Endothelial cell of umbilical vein (primary cell): ENCODE measurements at regions not wholly inside any gene's neighbourhood (a gene's known extent, or its start where the extent isn't known, plus 50 kb on each side); places are given as distances from the start of the nearest gene placed in this dataset.

Experiments
- BruUV-seq: library from RNA; stranded (reverse); fragments of 400-500 nt; replicated peaks from 2 replicates; lab custom pipeline; 2021; lab: Mats Ljungman, UMichigan
- CTCF ChIA-PET: fragments of 300-600, 350-600 bp; sonication (Branson Sonifier 250); formaldehyde crosslinking; loops from one replicate; lab custom pipeline; 2021; ENCODE audit warnings: antibody characterized with exemption, inconsistent platforms; lab: Charles Lee
- POLR2A ChIA-PET: fragments of 300-600, 350-600 bp; sonication (Branson Sonifier 250); formaldehyde crosslinking; loops from one replicate; lab custom pipeline; 2021; ENCODE audit warnings: antibody characterized with exemption, inconsistent platforms; lab: Charles Lee
- DNase-seq: peaks from one replicate; pipeline ENCODE4 v3.0.0-alpha.2; 2011; ENCODE audit warnings: low read depth, low spot score
- FAIRE-seq: peaks from 2 replicates; lab custom pipeline; 2011; peaks lifted over from hg19 to GRCh38; lab: Jason Lieb, UNC
- H2AFZ ChIP-seq: 2 replicates; pipeline ENCODE4 v1.6.0; 2012; ENCODE audit warnings: low read depth, low read length, control low read depth, inconsistent platforms
- H3K27ac ChIP-seq: 2 replicates; pipeline ENCODE4 v1.5.1; 2011; ENCODE audit warnings: low read depth, mild to moderate bottlenecking, control low read depth, low read length, moderate library complexity; ENCODE audit not compliant: insufficient read depth
- H3K27me3 ChIP-seq, 2 experiments: 2 replicates each; pipeline versions ENCODE4 v1.6.0 to v1.6.1; 2011; ENCODE audit warnings: low read length in 2 of 2, mixed read lengths in 1 of 2; ENCODE audit not compliant: control insufficient read depth in 2 of 2, insufficient read depth in 2 of 2
- H3K36me3 ChIP-seq, 2 experiments: 2 replicates in 1 of 2; 3 replicates in 1 of 2; pipeline ENCODE4 v1.5.1; 2011; ENCODE audit warnings: low read length in 2 of 2, mild to moderate bottlenecking in 1 of 2, moderate library complexity in 1 of 2; ENCODE audit not compliant: control insufficient read depth in 2 of 2, insufficient read depth in 2 of 2; ENCODE audit errors: extremely low read depth in 1 of 2
- H3K4me1 ChIP-seq: 3 replicates; pipeline ENCODE4 v1.5.1; 2011; ENCODE audit warnings: mild to moderate bottlenecking, low read length; ENCODE audit not compliant: control insufficient read depth, insufficient read depth; ENCODE audit errors: extremely low read depth
- H3K4me2 ChIP-seq: 2 replicates; pipeline ENCODE4 v1.6.1; 2011; ENCODE audit warnings: low read length, control low read depth, mixed read lengths; ENCODE audit not compliant: insufficient read depth
- H3K4me3 ChIP-seq, 3 experiments: fragments of 200-600 bp in 1 of 3; sonication (generic), shearing (Covaris generic) in 1 of 3; replicated peaks in 1 of 3; 2 replicates each; pipeline ENCODE4 v1.5.1; 2011 to 2016; ENCODE audit warnings: control low read depth in 3 of 3, low read length in 3 of 3, mild to moderate bottlenecking in 2 of 3, inconsistent platforms in 1 of 3, low read depth in 1 of 3, moderate library complexity in 1 of 3; ENCODE audit not compliant: insufficient read depth in 1 of 3
- H3K79me2 ChIP-seq: 2 replicates; pipeline ENCODE4 v1.6.0; 2012; ENCODE audit warnings: low read length, inconsistent platforms; ENCODE audit not compliant: control insufficient read depth, insufficient read depth
- H3K9ac ChIP-seq: replicated peaks from 2 replicates; pipeline ENCODE3; 2011; ENCODE audit warnings: low read length, control low read depth; ENCODE audit not compliant: insufficient read depth; ENCODE audit errors: extremely low read depth
- H3K9me1 ChIP-seq: replicated peaks from 3 replicates; pipeline ENCODE4 v1.6.0; 2011; ENCODE audit warnings: mild to moderate bottlenecking, low read length; ENCODE audit not compliant: control insufficient read depth, insufficient read depth; ENCODE audit errors: extremely low read depth
- H3K9me3 ChIP-seq: replicated peaks from 2 replicates; pipeline ENCODE4 v1.5.1; 2012; ENCODE audit warnings: low read length, inconsistent platforms; ENCODE audit not compliant: control insufficient read depth, insufficient read depth
- H4K20me1 ChIP-seq: replicated peaks from 2 replicates; pipeline ENCODE3; 2011; ENCODE audit warnings: mild to moderate bottlenecking, low read length; ENCODE audit not compliant: control insufficient read depth, insufficient read depth; ENCODE audit errors: extremely low read depth
- CTCF ChIP-seq, 2 donors: IDR thresholded peaks; 1 replicate in 1 of 2; 2 replicates in 1 of 2; pipeline ENCODE4 v1.5.1; 2011; ENCODE audit warnings: low read length in 2 of 2, mild to moderate bottlenecking in 2 of 2, moderate library complexity in 2 of 2, control low read depth in 1 of 2, inconsistent platforms in 1 of 2, low read depth in 1 of 2; ENCODE audit not compliant: insufficient read depth in 1 of 2; ENCODE audit errors: extremely low read depth in 1 of 2
- EZH2 ChIP-seq: IDR thresholded peaks from 2 replicates; pipeline ENCODE4 v1.6.1; 2012; ENCODE audit warnings: borderline replicate concordance, low read depth, mild to moderate bottlenecking, moderate library complexity, low read length, inconsistent platforms; ENCODE audit not compliant: severe bottlenecking
- FOS ChIP-seq: IDR thresholded peaks from 2 replicates; pipeline ENCODE4 v1.6.1; 2011; ENCODE audit warnings: mild to moderate bottlenecking, low read length, moderate library complexity, borderline replicate concordance; ENCODE audit not compliant: insufficient read depth
- GATA2 ChIP-seq: IDR thresholded peaks from 2 replicates; pipeline ENCODE4 v1.7.0; 2011; ENCODE audit warnings: low read depth, mild to moderate bottlenecking, moderate library complexity, mixed read lengths, low read length; ENCODE audit not compliant: insufficient read length, insufficient read depth
- JUN ChIP-seq: IDR thresholded peaks from 2 replicates; pipeline ENCODE4 v1.6.1; 2011; ENCODE audit warnings: borderline replicate concordance, low read depth; ENCODE audit not compliant: insufficient read length, insufficient read depth
- MYC ChIP-seq: IDR thresholded peaks from one replicate; pipeline ENCODE4 v1.6.1; 2011; ENCODE audit warnings: mild to moderate bottlenecking, low read depth, low read length
- POLR2A ChIP-seq: IDR thresholded peaks from 2 replicates; pipeline ENCODE4 v1.6.1; 2012; ENCODE audit warnings: low read depth, mild to moderate bottlenecking, control low read depth, low read length
- POLR2AphosphoS5 ChIP-seq: IDR thresholded peaks from 2 replicates; pipeline ENCODE4 v1.6.1; 2012; ENCODE audit warnings: low read depth, mild to moderate bottlenecking, control low read depth, low read length, moderate library complexity; ENCODE audit not compliant: insufficient read depth
- dilution Hi-C: fragments of 300-500 bp; cut with MboI; formaldehyde crosslinking; loops from one replicate; pipeline ENCODE4 v1.15.0; 2019; ENCODE audit warnings: low sequenced_read_pairs; ENCODE audit not compliant: extremely low pct_ligation_motif_present
- intact Hi-C: fragments of 100-400 bp; cut with micrococcal nuclease; formaldehyde crosslinking; loops from one replicate; pipeline ENCODE4 v1.10.0; 2022
- TF ChIP-seq, protein P1 (sequence below): IDR thresholded peaks from 2 replicates; pipeline ENCODE4 v1.6.1; 2011; ENCODE audit not compliant: insufficient read depth, insufficient read length

DNA sequence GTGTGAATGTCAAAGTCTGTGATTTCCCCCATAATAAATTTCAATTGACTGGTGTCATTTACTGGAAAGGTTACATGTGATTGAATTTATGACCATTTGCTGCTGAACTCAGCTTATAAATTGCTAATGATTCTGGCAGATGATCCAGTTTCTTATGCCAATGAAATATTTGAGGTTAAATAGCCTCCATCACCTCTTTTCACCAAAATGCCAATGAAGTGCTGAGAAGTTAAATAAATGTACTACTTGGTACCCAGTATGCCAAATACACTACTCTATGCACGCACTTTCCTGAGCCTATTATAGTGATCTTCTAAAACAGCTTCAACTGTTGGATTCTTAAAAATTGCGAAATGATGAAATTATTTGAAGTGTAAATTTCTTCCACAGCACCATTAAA lies 741.4 kb downstream of the PLA2G4A start:
- TF ChIP-seq, protein P1, sequence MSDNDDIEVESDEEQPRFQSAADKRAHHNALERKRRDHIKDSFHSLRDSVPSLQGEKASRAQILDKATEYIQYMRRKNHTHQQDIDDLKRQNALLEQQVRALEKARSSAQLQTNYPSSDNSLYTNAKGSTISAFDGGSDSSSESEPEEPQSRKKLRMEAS: no peak
- no peak for TF ChIP-seq FOS
- TF ChIP-seq GATA2: no peak
- TF ChIP-seq POLR2AphosphoS5: no peak
- TF ChIP-seq MYC: no peak
- no peak for TF ChIP-seq EZH2
- no peak for TF ChIP-seq JUN
- no peak for TF ChIP-seq POLR2A
- FAIRE-seq (no peak), DNase-seq (no peak)
- H4K20me1 ChIP-seq: no peaks in the 10 kb centered on the region
- no peaks in the 10 kb centered on the region for H3K9me1 ChIP-seq
- intact Hi-C loops (no loop called here), dilution Hi-C loops (no loop called here)
- no peak overlapping the region for H3K4me2 ChIP-seq
- CTCF ChIA-PET: interaction anchor here (1.3 kb wide), 1 partner anchor 15 kb away, joined by 3 read pairs; no protein-coding TSS in a partner anchor
- H3K27ac ChIP-seq: no peak overlapping the region
- no TSS peak for BruUV-seq
- POLR2A ChIA-PET: no interaction called here
- no peak overlapping the region for H3K9ac ChIP-seq
- no peaks in the 10 kb centered on the region for H3K79me2 ChIP-seq
- no peaks in the 10 kb centered on the region for H3K27me3 ChIP-seq
- no peaks in the 10 kb centered on the region for H3K9me3 ChIP-seq
- no peaks in the 10 kb centered on the region for H3K4me1 ChIP-seq
- H3K36me3 ChIP-seq: no peaks in the 10 kb centered on the region
- H2AFZ ChIP-seq: no peak overlapping the region
- H3K4me3 ChIP-seq: no peak overlapping the region

DNA sequence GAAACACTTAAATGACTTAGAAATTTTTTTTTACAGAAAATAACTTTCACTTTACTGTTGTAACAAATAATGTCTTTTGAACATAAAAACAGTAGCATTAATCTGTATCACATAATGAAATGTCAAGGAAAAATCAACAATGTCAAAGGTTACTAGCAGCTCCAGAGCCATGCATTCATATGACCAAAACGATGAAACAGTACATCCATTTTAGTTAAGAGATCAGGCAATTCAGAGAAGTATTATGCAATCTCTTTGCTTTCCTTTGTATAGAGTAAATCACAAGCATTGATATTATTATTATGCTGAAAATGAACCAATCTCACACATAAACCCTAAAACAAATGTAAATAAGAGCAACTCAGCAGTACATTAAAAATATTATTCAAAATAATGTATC lies 748.9 kb downstream of the PLA2G4A start:
- Histone ChIP-seq H3K9me3 (no peaks in the 10 kb centered on the region), H3K9me1 (no peaks in the 10 kb centered on the region), H3K4me3 (no peak overlapping the region), H3K36me3 (no peaks in the 10 kb centered on the region), H3K4me2 (no peak overlapping the region), H4K20me1 (no peaks in the 10 kb centered on the region), H3K27me3 (no peaks in the 10 kb centered on the region), H3K79me2 (no peaks in the 10 kb centered on the region), H3K27ac (no peak overlapping the region), H2AFZ (no peak overlapping the region), H3K4me1 (no peaks in the 10 kb centered on the region), H3K9ac (no peak overlapping the region)
- CTCF ChIA-PET: no interaction called here
- POLR2A ChIA-PET: no interaction called here
- FAIRE-seq (no peak), DNase-seq (no peak)
- dilution Hi-C loops: no loop called here
- intact Hi-C loops: no loop called here
- no peak for TF ChIP-seq GATA2
- no peak for TF ChIP-seq CTCF (IDR thresholded peaks at IDR 0.05; ENCODE audit: extremely low read depth in 1 of 2, insufficient read depth in 1 of 2, low read depth in 1 of 2, low read length in 2 of 2)
- TF ChIP-seq MYC: no peak
- TF ChIP-seq FOS: no peak
- TF ChIP-seq, protein P1: no peak
- no peak for TF ChIP-seq JUN
- no peak for TF ChIP-seq POLR2AphosphoS5
- BruUV-seq: no TSS peak
